ENCODE measurements at regions not wholly inside any gene's neighbourhood (a gene's known extent, or its start where the extent isn't known, plus 50 kb on each side); places are given as distances from the start of the nearest gene placed in this dataset.

DNA sequence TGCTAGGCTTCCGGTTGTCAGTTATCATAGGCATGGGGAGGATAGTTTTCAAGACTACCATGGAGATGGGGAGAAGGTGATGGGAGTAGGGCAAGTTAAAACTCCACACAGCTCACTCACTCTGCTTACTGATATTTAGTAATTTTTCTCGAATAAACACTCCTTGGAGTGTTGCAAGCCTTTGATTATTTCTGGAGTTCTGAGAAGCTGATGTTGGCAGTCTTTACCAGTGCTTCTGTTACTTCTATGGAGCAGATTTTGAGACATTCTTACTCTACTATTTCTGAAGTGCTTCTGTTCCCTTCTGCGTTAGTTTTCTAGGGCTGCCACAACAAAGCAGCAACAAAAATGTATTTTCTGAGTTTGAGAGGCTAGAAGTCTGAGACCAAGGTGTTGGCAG, 104.4 kb downstream of the CH25H start:
- TF ChIP-seq, protein P1, sequence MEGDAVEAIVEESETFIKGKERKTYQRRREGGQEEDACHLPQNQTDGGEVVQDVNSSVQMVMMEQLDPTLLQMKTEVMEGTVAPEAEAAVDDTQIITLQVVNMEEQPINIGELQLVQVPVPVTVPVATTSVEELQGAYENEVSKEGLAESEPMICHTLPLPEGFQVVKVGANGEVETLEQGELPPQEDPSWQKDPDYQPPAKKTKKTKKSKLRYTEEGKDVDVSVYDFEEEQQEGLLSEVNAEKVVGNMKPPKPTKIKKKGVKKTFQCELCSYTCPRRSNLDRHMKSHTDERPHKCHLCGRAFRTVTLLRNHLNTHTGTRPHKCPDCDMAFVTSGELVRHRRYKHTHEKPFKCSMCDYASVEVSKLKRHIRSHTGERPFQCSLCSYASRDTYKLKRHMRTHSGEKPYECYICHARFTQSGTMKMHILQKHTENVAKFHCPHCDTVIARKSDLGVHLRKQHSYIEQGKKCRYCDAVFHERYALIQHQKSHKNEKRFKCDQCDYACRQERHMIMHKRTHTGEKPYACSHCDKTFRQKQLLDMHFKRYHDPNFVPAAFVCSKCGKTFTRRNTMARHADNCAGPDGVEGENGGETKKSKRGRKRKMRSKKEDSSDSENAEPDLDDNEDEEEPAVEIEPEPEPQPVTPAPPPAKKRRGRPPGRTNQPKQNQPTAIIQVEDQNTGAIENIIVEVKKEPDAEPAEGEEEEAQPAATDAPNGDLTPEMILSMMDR (IDR thresholded peaks at IDR 0.05 in 4 of 5, conservative IDR thresholded peaks at IDR 0.05 in 1 of 5): no peak
- TF ChIP-seq POLR2A (IDR thresholded peaks at IDR 0.05): no peak
